ENCODE measurements at regions not wholly inside any gene's neighbourhood (a gene's known extent, or its start where the extent isn't known, plus 50 kb on each side); places are given as distances from the start of the nearest gene placed in this dataset.

DNA sequence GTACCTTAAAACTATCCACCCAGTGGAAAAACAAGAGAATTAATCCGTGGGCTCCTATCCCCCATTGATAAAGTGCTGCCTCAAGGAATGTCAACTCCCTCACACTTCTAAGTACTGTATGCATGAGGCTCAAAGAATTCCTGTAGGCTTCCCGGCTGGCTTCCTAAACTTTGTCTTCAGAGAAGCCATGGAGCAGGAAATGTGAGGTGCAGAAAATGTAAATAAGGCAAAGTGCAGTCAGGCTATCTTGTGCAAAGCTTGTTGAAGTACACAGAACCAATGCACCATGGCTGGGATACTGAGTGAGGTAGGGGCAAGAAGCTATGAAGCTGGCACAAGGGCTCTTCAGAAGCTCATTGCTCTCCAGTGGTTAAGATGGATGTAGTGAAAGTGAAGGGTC is 611.0 kb downstream of the FSCB start (continued):
- TF ChIP-seq, protein P1, sequence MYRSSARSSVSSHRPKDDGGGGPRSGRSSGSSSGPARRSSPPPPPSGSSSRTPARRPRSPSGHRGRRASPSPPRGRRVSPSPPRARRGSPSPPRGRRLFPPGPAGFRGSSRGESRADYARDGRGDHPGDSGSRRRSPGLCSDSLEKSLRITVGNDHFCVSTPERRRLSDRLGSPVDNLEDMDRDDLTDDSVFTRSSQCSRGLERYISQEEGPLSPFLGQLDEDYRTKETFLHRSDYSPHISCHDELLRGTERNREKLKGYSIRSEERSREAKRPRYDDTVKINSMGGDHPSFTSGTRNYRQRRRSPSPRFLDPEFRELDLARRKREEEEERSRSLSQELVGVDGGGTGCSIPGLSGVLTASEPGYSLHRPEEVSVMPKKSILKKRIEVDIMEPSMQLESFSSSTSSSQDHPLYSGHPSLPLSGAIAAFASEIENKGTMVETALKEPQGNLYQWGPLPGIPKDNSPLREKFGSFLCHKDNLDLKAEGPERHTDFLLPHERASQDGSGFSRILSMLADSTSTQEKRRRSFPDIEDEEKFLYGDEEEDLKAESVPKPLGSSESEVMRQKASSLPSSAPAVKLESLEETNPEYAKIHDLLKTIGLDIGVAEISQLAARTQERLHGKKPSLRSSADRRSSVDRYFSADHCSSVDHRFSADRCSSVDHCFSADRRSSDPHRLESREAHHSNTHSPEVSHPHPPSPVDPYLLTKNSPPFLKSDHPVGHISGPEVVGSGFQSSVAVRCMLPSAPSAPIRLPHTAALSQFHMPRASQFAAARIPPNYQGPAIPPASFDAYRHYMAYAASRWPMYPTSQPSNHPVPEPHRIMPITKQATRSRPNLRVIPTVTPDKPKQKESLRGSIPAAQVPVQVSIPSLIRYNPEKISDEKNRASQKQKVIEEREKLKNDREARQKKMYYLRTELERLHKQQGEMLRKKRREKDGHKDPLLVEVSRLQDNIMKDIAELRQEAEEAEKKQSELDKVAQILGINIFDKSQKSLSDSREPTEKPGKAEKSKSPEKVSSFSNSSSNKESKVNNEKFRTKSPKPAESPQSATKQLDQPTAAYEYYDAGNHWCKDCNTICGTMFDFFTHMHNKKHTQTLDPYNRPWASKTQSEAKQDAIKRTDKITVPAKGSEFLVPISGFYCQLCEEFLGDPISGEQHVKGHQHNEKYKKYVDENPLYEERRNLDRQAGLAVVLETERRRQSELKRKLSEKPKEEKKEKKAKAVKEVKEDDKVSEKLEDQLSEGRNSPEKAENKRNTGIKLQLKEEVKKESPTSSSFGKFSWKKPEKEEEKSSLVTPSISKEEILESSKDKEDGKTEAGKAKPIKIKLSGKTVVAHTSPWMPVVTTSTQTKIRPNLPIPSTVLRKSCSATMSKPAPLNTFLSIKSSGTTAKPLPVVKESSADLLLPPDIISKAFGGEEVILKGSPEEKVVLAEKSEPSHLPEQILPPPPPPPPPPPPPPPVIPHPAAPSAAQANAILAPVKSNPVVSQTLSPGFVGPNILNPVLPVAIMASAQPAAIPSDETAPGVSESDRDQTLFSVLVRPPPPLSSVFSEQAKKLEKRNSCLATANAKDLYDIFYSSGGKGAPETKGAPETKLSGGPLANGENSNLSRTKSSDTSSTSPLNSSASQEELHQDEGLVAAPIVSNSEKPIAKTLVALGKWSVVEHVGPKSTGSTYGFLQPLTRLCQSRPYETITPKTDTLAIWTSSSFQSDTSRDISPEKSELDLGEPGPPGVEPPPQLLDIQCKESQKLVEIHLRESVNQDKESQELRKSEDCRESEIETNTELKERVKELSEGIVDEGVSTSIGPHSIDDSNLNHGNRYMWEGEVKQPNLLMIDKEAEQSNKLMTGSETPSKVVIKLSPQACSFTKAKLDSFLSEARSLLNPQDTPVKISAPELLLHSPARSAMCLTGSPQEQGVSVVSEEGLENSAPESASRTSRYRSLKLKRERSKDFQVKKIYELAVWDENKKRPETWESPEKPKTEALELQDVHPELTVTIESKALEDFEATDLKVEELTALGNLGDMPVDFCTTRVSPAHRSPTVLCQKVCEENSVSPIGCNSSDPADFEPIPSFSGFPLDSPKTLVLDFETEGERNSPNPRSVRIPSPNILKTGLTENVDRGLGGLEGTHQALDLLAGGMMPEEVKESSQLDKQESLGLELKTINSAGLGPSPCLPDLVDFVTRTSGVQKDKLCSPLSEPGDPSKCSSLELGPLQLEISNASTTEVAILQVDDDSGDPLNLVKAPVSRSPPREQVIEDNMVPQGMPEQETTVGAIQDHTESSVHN (CRISPR knock-in tag; IDR thresholded peaks at IDR 0.05): no peak
- TF ChIP-seq SRF (IDR thresholded peaks at IDR 0.05; ENCODE audit: low read depth, low read length) (no peak), ARID5B (CRISPR knock-in tag; IDR thresholded peaks at IDR 0.05) (peak; percentile 72), HNF4A (CRISPR knock-in tag; IDR thresholded peaks at IDR 0.05) (peak; percentile 82), SP140L (CRISPR knock-in tag; IDR thresholded peaks at IDR 0.05; ENCODE audit: borderline replicate concordance) (no peak), IKZF4 (CRISPR knock-in tag; IDR thresholded peaks at IDR 0.05; ENCODE audit: borderline replicate concordance, low read depth, not compliant biosample characterization) (no peak)
- TF ChIP-seq, protein P2, sequence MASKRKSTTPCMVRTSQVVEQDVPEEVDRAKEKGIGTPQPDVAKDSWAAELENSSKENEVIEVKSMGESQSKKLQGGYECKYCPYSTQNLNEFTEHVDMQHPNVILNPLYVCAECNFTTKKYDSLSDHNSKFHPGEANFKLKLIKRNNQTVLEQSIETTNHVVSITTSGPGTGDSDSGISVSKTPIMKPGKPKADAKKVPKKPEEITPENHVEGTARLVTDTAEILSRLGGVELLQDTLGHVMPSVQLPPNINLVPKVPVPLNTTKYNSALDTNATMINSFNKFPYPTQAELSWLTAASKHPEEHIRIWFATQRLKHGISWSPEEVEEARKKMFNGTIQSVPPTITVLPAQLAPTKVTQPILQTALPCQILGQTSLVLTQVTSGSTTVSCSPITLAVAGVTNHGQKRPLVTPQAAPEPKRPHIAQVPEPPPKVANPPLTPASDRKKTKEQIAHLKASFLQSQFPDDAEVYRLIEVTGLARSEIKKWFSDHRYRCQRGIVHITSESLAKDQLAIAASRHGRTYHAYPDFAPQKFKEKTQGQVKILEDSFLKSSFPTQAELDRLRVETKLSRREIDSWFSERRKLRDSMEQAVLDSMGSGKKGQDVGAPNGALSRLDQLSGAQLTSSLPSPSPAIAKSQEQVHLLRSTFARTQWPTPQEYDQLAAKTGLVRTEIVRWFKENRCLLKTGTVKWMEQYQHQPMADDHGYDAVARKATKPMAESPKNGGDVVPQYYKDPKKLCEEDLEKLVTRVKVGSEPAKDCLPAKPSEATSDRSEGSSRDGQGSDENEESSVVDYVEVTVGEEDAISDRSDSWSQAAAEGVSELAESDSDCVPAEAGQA (IDR thresholded peaks at IDR 0.05; ENCODE audit: low read depth): no peak
- TF ChIP-seq, protein P2 (CRISPR knock-in tag; IDR thresholded peaks at IDR 0.05; ENCODE audit: borderline replicate concordance): no peak
- TF ChIP-seq, protein P3, sequence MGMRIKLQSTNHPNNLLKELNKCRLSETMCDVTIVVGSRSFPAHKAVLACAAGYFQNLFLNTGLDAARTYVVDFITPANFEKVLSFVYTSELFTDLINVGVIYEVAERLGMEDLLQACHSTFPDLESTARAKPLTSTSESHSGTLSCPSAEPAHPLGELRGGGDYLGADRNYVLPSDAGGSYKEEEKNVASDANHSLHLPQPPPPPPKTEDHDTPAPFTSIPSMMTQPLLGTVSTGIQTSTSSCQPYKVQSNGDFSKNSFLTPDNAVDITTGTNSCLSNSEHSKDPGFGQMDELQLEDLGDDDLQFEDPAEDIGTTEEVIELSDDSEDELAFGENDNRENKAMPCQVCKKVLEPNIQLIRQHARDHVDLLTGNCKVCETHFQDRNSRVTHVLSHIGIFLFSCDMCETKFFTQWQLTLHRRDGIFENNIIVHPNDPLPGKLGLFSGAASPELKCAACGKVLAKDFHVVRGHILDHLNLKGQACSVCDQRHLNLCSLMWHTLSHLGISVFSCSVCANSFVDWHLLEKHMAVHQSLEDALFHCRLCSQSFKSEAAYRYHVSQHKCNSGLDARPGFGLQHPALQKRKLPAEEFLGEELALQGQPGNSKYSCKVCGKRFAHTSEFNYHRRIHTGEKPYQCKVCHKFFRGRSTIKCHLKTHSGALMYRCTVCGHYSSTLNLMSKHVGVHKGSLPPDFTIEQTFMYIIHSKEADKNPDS (CRISPR knock-in tag; IDR thresholded peaks at IDR 0.05): no peak
